OCI-LY7 (cell line): ENCODE measurements at regions not wholly inside any gene's neighbourhood (a gene's known extent, or its start where the extent isn't known, plus 50 kb on each side); places are given as distances from the start of the nearest gene placed in this dataset.
A peak's percentile ranks its signal among the peaks of the same experiment; 100 is the strongest.
"Not testable (repeated sequence)": the region's sequence is repeated elsewhere in the genome, so short reads cannot be mapped to it uniquely, and the experiment has no call there.

Experiments used
- BruUV-seq: library from RNA; stranded (reverse); fragments of 400-500 nt; replicated peaks from 2 replicates; lab custom pipeline; 2021; lab: Mats Ljungman, UMichigan
- CTCF ChIA-PET: fragments of 300-600 bp; sonication (Branson Sonifier 250); formaldehyde crosslinking; loops from one replicate; lab custom pipeline; 2022; ENCODE audit warnings: antibody characterized with exemption; ENCODE audit not compliant: unreplicated experiment; lab: Charles Lee
- POLR2A ChIA-PET: fragments of 300-600 bp; sonication (Branson Sonifier 250); formaldehyde crosslinking; loops from one replicate; lab custom pipeline; 2022; ENCODE audit warnings: antibody characterized with exemption; lab: Charles Lee
- DNase-seq: peaks from one replicate; pipeline ENCODE4 v3.0.0-alpha.2; 2015; ENCODE audit warnings: low spot score
- H2AFZ ChIP-seq: fragments of 200-600 bp; sonication (generic), shearing (Covaris generic); 2 replicates; pipeline ENCODE4 v1.6.1; 2014; ENCODE audit warnings: mild to moderate bottlenecking, antibody characterized with exemption, low read length, moderate library complexity
- H3K27ac ChIP-seq: fragments of 200-600 bp; sonication (generic); 2 replicates; pipeline ENCODE4 v1.5.1; 2014; ENCODE audit warnings: mixed run types, low read depth, mild to moderate bottlenecking, moderate library complexity, low read length, inconsistent platforms; ENCODE audit not compliant: poor library complexity, severe bottlenecking
- H3K36me3 ChIP-seq: fragments of 200-600 bp; sonication (generic); 2 replicates; pipeline ENCODE4 v1.6.1; 2014; ENCODE audit warnings: mild to moderate bottlenecking, antibody characterized with exemption, low read length, moderate library complexity, mixed read lengths; ENCODE audit not compliant: insufficient read depth
- H3K4me1 ChIP-seq: fragments of 200-600 bp; sonication (generic); 2 replicates; pipeline ENCODE4 v1.5.1; 2014; ENCODE audit warnings: mild to moderate bottlenecking, low read length; ENCODE audit not compliant: insufficient read depth, poor library complexity, severe bottlenecking
- H3K4me2 ChIP-seq: fragments of 200-600 bp; sonication (generic); 2 replicates; pipeline ENCODE4 v1.6.1; 2014; ENCODE audit warnings: mild to moderate bottlenecking, low read length
- H3K4me3 ChIP-seq: fragments of 200-600 bp; sonication (generic); 2 replicates; pipeline ENCODE4 v1.5.1; 2014; ENCODE audit warnings: mild to moderate bottlenecking, low read depth, low read length; ENCODE audit not compliant: poor library complexity, severe bottlenecking
- H3K79me2 ChIP-seq: fragments of 200-600 bp; sonication (generic); 2 replicates; pipeline ENCODE4 v1.6.1; 2016; ENCODE audit warnings: low read depth, mild to moderate bottlenecking, low read length, moderate library complexity, mixed read lengths; ENCODE audit not compliant: insufficient read depth
- H3K9me2 ChIP-seq: fragments of 200-600 bp; sonication (generic); 2 replicates; pipeline ENCODE4 v1.6.1; 2016; ENCODE audit warnings: mild to moderate bottlenecking, low read length, mixed read lengths; ENCODE audit not compliant: insufficient read depth
- H3K9me3 ChIP-seq: fragments of 200-600 bp; sonication (generic); 2 replicates; pipeline ENCODE4 v1.6.1; 2014; ENCODE audit warnings: mild to moderate bottlenecking, mixed run types, low read length, mixed read lengths
- H4K20me1 ChIP-seq: fragments of 200-600 bp; sonication (generic); 2 replicates; pipeline ENCODE4 v1.6.1; 2014; ENCODE audit warnings: mild to moderate bottlenecking, antibody characterized with exemption, low read length, moderate library complexity, mixed read lengths; ENCODE audit not compliant: insufficient read depth
- intact Hi-C: fragments of 100-400 bp; cut with micrococcal nuclease; formaldehyde crosslinking; loops from one replicate; pipeline ENCODE4 v1.10.0; 2022; ENCODE audit not compliant: unreplicated experiment
- TF ChIP-seq, protein P1 (sequence below): fragments of 200-600 bp; sonication (generic); conservative IDR thresholded peaks from 2 replicates; pipeline ENCODE4 v1.5.1; 2014; ENCODE audit warnings: mild to moderate bottlenecking, antibody characterized with exemption, low read length, moderate library complexity, mixed read lengths

DNA sequence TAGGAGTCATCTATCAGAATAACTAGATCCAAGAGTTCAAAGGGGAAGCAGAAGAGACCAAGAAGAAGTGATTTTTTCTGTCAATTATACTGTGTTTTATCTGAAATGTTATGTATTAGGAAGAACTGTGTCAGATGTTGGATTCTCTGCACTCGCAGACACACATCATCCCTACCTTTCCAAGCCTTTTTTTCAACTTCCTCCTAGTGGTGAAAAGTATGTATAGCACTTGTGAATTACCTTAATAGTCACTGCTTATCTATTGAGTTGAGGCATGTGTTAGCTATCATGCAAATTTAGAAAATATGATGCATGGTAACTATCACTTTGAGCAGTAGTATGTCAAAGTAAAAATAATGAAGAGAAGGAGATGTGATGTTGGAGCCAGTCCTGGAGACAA is 1350.1 kb downstream of the KHDRBS2 start:
- H3K4me1 ChIP-seq, DNase-seq, H3K36me3 ChIP-seq, POLR2A ChIA-PET, H2AFZ ChIP-seq, H3K9me3 ChIP-seq, H3K4me3 ChIP-seq, H4K20me1 ChIP-seq, H3K9me2 ChIP-seq, H3K4me2 ChIP-seq, H3K27ac ChIP-seq, BruUV-seq, intact Hi-C loops, CTCF ChIA-PET, H3K79me2 ChIP-seq: not testable (repeated sequence)
- TF ChIP-seq, protein P1, sequence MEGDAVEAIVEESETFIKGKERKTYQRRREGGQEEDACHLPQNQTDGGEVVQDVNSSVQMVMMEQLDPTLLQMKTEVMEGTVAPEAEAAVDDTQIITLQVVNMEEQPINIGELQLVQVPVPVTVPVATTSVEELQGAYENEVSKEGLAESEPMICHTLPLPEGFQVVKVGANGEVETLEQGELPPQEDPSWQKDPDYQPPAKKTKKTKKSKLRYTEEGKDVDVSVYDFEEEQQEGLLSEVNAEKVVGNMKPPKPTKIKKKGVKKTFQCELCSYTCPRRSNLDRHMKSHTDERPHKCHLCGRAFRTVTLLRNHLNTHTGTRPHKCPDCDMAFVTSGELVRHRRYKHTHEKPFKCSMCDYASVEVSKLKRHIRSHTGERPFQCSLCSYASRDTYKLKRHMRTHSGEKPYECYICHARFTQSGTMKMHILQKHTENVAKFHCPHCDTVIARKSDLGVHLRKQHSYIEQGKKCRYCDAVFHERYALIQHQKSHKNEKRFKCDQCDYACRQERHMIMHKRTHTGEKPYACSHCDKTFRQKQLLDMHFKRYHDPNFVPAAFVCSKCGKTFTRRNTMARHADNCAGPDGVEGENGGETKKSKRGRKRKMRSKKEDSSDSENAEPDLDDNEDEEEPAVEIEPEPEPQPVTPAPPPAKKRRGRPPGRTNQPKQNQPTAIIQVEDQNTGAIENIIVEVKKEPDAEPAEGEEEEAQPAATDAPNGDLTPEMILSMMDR, result peak; percentile 35; the same call in 1 of the 2 replicates

GRCh38 chr6:60919652-60920051 is 1366.4 kb downstream of the KHDRBS2 start:
- H3K9me2 ChIP-seq, H2AFZ ChIP-seq, H3K4me1 ChIP-seq, intact Hi-C loops, H3K4me3 ChIP-seq, H3K4me2 ChIP-seq, POLR2A ChIA-PET, BruUV-seq, H4K20me1 ChIP-seq, DNase-seq, H3K36me3 ChIP-seq, H3K79me2 ChIP-seq, CTCF ChIA-PET, H3K9me3 ChIP-seq, H3K27ac ChIP-seq: not testable (repeated sequence)

DNA sequence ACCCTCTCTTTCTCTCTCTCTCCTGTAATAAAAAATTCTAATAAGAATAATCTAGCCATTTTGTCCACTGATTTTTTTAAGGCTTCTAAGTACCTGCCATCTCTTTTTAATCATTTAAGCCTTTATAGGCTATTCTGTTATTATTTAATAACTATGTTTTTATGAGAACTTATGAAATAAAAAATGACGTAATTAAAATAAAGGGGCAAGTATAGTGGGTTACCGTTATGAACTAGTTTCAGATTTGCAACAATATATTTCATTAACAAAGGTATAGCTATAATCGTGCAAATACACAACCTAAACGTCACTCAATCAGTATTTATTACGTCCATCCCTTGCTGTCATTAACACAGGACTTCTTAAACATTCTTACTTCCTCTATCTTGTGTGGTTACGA is 1382.2 kb downstream of the KHDRBS2 start:
- POLR2A ChIA-PET, H3K4me2 ChIP-seq, intact Hi-C loops, H2AFZ ChIP-seq, H3K4me1 ChIP-seq, H3K4me3 ChIP-seq, H3K79me2 ChIP-seq, H3K9me2 ChIP-seq, H4K20me1 ChIP-seq, BruUV-seq, H3K9me3 ChIP-seq, DNase-seq, H3K27ac ChIP-seq, H3K36me3 ChIP-seq, CTCF ChIA-PET: not testable (repeated sequence)

- H3K27ac ChIP-seq, H3K79me2 ChIP-seq, H3K4me1 ChIP-seq, intact Hi-C loops, H3K4me3 ChIP-seq, H2AFZ ChIP-seq, BruUV-seq, DNase-seq, H3K36me3 ChIP-seq, CTCF ChIA-PET, H4K20me1 ChIP-seq, POLR2A ChIA-PET, H3K9me2 ChIP-seq, H3K4me2 ChIP-seq, H3K9me3 ChIP-seq: not testable (repeated sequence)
Measured at GRCh38 chr6:60893374-60893773, 1392.7 kb downstream of the KHDRBS2 start.
